Stimulated activated naive CD4-positive, alpha-beta T cell treated with Interleukin-2 at 50 U/mL for 16 hours (primary cell): ENCODE measurements at regions not wholly inside any gene's neighbourhood (a gene's known extent, or its start where the extent isn't known, plus 50 kb on each side); places are given as distances from the start of the nearest gene placed in this dataset.
"Not testable (repeated sequence)": the region's sequence is repeated elsewhere in the genome, so short reads cannot be mapped to it uniquely, and the experiment has no call there.

Experiments
- DNase-seq: peaks from one replicate; lab custom pipeline; 2025; lab: John Stamatoyannopoulos, UW

GRCh38 chr12:47410383-47410782 lies 295.4 kb downstream of the RPAP3 start:
- no peak for DNase-seq

GRCh38 chr12:47409310-47409987 lies 296.4 kb downstream of the RPAP3 start:
- DNase-seq = no peak

GRCh38 chr12:47408171-47408871 lies 297.5 kb downstream of the RPAP3 start:
- no peak for DNase-seq

DNA sequence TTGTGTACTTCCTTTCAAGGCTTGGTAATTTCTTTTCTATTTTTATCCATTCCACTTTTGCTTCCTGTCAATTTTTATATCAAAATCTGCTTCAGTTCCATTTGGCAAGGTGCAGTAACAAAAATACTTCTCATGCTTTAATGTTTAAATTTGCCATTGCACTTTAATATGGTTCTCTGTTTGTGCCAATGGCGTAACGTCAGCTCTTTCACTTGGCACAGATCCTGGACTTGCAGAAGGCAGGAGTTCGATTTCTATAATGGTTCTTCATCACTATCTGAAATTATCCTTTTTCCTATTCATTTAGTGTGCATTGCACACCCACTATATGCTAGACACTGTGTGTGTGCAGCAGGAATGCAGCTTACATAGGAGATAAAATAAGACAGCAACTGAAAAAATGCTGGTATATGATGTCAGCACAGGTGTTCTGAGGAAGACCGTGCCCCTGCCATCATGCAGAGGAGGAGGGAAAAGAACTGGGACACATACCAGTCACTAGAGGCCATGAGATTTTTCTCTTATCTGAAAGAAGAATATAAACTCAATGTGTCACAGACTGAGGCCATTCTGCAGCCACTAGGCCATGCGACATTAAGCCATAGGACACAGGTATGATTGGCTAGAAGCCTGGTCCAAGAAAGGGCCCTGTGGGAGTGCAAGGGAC lies 298.2 kb downstream of the RPAP3 start:
- no peak for DNase-seq

- DNase-seq = no peak
Measured at GRCh38 chr12:47403681-47404080, 302.1 kb downstream of the RPAP3 start.

GRCh38 chr12:47401196-47401595 lies 304.6 kb downstream of the RPAP3 start:
- DNase-seq = not testable (repeated sequence)

DNA sequence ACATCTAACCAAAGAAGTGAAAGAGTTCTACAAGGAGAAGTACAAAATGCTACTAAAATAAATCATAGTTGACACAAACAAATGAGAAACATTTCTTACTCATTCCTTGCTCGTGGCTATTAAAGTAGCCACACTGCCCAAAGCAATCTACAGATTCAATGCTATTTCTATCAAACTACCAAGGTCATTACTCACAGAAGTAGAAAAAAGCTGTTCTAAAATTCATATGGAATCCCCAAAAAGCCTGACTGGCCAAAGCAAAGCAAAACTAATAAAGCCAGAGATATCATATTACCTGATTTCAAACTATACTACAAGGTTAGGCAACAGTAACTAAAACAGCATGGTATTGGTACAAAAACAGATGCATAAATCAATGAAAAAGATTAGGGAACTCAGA lies 305.6 kb downstream of the RPAP3 start:
- DNase-seq = no peak

GRCh38 chr12:47397664-47398281 lies 308.1 kb downstream of the RPAP3 start:
- no peak for DNase-seq

DNA sequence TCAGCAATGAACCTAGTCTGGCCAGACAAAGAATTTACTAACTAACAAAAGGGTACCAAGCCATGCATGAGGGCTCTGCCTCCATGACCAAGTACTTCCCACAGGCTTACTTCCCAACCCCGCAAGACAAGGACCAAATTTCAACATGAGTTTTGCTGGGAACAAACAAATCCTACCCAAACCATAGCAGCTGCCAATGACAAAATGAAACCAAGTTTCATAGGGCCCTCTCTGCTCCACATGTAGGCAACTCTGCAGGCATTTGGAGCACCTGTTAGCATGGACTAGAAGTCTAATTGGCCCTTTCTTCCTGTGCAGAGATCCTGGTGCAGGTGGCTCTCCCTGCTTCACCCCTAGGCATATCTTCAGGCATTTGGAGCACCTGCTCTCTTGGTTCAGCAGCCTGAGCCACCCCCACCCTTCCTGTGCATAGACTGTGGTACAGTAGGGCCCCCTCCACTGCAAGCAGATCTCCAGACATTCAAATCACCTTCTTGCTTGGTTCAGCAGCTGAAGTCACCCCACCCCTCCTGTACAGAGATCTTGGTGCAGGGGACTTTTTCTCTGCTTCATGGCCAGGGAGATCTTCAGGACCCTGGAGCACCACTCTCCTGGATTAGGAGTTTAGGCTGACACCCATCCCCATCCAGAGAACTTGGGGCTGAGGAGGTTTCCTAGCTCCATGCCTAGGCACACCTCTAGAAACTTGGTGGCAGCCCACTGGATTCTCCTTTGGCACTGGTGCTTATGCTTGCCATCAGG lies 308.7 kb downstream of the RPAP3 start:
- no peak for DNase-seq

DNA sequence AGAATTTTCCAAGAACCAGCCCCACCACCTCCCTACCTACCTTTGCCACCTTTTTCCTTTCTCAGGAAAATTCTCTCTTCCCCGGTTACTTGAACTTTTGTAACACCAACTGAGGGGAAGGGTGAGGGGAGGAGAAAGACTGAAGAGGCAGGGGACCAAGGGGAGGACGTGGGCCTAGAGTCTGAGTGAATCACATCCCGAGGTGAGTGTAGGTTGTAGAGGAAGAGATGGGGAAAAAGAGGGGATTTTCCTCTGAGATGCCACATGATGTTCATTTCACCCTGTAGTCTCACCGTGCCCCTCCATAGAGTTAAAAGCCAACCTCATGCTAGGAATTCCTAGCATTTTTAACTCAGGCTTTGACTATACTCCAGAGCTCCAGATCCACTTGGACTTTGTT lies 311.8 kb downstream of the RPAP3 start:
- peak; percentile 23 for DNase-seq

- DNase-seq = no peak
Measured at GRCh38 chr12:47393403-47393790, 312.4 kb downstream of the RPAP3 start.

DNA sequence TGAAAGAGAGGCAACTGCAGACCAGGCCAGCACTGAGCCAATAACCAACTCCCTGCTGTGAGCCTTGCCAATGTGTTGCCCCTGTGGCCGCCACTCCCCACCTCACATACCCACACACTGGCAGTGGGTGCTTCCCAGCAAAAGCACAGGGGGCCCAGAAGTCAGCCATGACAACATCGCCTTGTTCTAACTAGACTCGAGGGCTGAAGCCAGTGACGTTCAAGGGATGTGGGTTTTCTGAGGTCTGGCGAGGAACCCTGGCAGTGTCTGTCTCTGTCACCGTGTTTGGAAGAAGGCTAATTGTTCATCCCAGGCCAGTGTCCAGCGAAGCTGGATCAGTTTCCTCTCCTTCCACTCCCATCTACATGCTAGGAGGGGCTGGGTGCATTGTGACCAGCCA lies 311.8 kb upstream of the AMIGO2 start:
- peak; percentile 42 for DNase-seq

DNA sequence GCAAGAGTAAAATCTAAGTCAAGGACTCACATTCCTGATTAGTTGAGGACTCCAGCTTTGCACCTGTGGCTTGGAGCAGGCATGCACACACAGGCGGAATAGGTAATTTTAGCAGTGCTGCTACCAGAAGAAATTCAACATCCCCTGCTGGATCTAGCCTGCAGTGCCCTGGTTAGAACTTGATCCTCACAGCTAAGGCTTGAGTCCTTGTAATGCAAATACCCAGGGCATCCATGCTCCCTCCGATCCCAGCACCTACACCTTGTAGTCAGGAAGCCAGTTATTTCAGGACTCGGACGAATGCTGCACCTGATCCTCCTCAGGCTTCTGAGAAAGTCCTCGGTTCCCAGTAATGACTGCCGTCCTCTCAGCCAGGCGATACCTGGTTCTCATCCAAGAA lies 309.0 kb upstream of the AMIGO2 start:
- no peak for DNase-seq

DNA sequence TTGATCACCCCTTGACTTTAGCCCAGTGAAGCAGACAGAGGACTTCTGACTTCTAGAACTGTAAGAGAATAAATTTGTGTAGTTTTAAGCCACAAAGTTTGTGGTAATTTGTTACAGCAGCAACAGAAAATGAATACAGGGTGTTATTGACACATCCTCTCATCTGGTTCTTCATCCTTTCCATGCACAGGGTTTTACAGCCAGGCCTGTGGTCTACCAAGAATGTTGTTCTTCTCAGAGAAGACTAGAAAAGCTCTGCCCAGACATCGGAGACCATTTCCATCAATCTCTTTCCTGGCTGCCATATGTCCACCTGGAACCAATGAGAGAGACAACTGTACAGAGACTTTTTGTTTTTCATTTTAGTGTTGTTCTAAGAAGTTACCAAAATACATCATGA lies 308.2 kb upstream of the AMIGO2 start:
- no peak for DNase-seq

- no peak for DNase-seq
Measured at GRCh38 chr12:47385653-47386052, 305.9 kb upstream of the AMIGO2 start.

- no peak for DNase-seq
Measured at GRCh38 chr12:47383942-47384341, 304.2 kb upstream of the AMIGO2 start.

- no peak for DNase-seq
Measured at GRCh38 chr12:47382305-47382704, 302.5 kb upstream of the AMIGO2 start.

GRCh38 chr12:47378907-47379306 lies 299.1 kb upstream of the AMIGO2 start:
- DNase-seq = no peak

GRCh38 chr12:47378222-47378582 lies 298.4 kb upstream of the AMIGO2 start:
- no peak for DNase-seq

GRCh38 chr12:47377414-47378221 lies 297.9 kb upstream of the AMIGO2 start:
- no peak for DNase-seq

GRCh38 chr12:47376927-47377326 lies 297.2 kb upstream of the AMIGO2 start:
- DNase-seq = no peak
